GM21423 (cell line): ENCODE measurements at regions not wholly inside any gene's neighbourhood (a gene's known extent, or its start where the extent isn't known, plus 50 kb on each side); places are given as distances from the start of the nearest gene placed in this dataset.

ENCODE experiments used
- ATAC-seq: cut with Tn5 transposase; IDR thresholded peaks from one replicate; pipeline ENCODE4 v1.9.1; 2021; ENCODE audit warnings: mild to moderate bottlenecking, moderate library complexity; ENCODE audit not compliant: unreplicated experiment

DNA sequence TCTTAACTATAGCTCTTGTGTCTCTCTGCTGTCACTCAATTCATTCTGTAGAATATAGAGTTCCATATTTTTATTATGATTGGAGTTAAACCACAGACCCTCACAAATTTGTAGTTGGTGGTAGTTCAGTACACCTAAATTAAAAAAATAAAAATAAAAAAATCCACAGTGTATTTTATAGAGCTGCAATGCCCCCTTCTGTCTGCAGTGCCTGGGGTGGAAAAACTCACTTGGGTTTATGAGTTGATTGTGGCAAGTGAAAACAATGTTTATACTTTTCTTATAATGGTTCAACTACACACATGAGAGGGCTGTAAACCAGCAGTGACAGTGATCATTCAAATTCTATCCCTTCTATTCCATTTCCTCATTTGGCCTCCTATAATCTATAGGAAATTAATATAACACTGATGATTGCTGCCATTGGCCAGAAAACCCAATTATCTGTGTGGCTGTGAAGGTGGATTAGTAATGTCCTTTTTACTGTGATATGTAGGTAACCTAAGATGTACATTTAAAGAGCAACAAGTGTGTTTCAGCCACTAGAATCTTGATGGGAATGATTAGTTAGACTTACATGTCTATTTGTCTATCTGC, 166.9 kb upstream of the LRIG3 start:
- no peak for ATAC-seq

DNA sequence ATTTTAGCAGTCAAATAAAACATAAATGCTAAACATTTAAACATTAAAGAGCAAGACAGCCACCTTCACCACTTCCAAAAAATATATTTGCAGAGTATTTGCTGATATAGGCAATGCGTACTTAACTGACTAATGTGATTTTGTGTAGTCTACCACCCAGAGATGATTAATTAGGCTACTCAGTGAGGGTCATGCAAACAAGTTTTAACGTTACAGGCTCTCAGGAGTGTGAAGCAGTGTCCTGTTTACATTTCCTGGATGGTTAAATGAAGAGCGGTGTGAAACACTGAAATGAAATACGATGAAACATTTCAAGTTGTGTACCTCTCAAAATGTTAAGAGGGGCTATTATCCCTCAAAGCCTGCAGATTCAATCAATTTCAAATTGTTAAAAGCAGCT, 165.8 kb upstream of the LRIG3 start:
- ATAC-seq = no peak

DNA sequence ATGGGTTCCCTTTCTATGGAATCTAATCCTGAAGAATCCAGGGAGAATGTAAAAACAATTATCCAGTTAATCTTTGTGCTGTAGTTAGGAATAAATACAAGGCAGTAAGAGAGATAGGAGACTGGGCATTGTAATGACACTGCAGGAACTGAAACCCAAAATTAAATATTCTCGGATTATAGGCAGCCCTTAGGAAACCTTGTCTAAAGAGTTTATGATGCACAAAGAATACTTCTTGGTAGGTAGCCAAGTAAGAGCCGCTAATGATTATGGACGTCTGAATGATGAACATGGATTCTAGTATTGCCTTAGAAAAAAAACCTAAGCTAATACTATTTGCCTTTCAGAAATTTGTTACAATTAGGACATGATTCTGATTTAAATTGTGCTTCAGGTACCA, 165.4 kb upstream of the LRIG3 start:
- ATAC-seq = no peak

DNA sequence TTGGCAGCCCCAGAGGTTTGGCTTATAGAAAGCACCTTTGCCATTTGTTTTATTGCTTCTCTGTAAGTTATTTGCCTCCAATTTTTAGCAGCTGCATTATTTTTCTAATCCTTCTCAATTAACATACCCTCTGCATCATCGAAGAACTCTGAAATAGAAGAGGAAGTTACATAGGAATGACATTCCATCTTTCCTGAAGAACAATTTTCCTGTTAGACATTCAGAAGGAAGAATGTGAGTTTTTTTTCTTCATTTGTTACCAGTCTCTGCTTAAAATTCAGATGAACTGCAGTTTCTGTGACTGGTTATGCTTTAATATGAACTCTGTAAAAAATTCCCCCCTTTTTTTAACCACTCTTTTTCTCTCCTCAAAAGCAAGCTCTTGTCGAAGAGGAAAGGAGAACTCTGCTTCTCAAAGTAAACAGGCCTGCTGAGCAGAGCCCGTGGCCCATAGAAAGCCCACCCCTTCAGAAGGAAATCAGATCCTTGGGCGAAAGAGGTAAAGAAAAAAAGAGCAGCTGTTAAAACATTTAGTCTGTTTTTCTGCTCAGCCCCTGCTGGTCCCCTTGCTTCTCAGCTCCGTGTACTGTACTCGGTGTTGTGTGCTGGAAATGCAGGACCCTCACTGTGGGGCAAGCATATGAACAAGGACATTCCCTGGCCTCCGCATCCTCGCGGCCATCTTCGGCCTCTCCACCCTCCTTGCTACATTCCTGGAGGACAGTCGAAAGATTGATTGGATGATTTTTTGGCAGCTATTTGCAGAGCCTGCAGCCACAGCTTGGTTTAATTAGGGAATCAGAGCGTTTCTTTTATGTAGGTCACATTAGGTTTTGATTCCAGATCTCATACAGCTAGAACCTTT, 164.4 kb upstream of the LRIG3 start:
- no peak for ATAC-seq

DNA sequence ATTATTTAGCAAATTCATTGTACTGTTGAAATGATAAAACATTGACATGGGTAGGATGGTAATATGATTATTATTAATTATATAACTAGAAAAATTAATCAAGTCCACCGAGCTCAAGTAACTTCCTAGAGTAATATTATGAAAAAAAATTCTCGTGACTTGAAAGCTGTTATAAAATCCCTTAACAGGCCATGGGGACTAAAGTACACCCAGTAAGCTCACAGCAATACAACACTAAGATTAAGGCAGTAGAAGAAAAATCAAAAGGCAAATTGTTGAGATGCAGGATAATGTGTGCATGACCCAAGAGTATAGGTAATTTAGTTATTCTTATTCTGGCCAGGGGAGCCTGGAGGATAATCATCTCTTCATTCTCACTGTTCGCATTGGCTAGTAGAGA, 162.6 kb upstream of the LRIG3 start:
- ATAC-seq = no peak

DNA sequence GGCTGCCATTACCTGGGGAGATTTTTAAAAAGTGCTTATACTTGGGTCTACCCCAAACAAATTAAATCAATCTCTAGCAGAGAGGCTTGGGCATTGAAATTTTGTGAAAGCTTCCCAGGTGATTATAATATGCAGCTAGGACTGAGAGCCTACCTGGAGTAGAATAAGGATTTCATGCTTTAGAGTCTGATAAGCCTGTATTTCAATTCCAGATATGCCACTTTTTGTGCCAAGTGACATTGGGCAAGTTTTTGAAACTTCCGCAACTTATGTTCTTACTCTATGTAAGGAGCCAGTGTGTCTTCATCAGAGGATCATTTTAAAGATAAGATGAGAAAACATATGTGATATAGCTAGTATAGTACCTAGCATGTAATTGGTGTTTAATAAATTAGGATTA, 159.8 kb upstream of the LRIG3 start:
- ATAC-seq = no peak

DNA sequence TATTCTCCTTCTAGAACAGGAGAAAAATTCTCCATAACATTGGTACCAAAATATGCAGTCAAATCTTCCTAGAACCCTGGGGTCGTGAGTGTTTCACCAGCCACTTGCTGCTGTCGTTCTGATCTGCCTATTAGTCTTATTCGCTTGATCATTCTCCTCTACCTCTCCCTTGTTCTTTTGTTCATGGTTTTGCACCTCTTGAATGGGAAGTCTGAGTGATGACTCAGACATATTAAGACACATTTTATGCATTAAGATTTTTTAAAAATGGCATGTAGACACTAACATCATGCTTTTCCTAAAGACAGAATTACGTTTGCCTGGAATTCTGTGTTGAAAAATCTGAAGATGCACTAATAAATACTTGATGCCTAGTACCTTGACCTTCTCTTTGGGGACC, 159.2 kb upstream of the LRIG3 start:
- ATAC-seq = no peak

DNA sequence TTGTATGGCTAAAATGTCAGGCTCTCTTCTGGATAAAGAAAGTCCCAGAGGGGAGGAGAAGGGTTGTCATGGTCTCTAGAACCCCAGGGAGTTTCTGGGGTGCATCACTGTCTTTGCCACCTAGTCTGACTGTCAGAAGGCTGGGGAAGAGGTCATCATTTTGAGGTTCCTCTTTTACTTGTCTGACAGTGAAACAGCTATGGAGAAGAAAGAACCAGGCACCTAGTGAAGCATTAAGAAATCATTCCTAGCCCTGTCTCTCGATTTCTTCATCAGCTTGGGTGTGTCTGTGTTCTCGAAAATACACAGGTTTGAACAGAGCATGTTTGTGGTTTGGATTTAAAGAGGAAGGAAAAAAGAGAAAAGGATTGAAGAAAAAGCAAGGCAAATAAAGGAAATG, 158.7 kb upstream of the LRIG3 start:
- ATAC-seq = no peak

DNA sequence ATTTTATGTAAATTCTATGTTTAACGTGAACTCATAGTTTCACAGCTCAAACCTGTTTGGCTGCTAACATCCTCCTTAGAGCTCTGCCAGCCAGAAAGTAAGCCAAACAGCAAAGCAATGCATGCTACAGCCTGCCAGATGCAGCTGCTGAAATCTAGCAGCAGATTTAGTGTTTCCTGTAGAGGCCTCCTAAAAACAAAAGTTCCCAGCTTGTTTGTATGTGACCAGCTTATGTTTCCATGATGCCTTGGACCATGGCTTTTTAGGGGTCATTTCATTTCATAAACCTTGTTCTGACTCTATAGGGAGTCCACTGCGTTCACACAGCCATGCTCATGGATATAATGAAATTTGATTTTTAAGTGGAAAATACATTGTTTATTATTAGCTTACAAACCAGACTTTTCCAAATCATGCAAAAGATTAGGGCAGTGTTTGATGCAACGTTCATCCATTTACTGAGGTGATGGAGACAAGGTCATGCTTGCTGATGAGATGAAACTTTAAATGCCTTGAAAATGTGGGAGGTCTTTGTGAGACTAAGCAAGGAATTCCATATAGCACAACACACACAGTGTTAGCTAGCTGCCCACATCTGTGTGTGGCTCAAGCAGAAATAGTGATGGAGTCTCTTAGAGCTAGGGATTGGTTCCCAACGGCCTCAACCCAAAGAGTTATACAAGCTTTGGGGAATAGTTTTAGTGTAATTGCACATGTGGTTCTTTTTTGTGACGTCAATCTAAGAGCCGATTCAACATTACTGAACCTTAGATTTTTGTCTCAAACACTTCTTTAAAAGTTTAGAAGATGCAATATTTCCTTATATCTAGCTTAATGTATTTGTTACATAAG, 157.5 kb upstream of the LRIG3 start:
- no peak for ATAC-seq

DNA sequence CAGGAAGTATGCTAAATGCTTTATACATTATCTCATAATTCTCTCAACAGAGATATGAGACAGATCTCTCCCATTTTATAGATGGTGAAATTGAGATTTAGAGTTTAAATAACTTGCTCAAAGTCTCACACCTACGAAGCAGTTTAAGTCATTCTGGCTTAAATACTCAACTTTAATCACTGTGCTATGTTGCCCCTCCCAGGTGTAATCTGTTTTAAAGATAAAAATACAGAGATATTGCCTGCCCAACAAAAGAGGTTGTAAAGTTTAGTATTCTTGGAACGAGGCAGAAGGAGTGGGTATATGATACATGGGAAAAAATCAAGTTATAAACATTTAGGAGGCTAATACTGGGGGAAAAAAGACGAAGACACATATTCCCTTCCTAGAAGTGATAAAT, 156.8 kb upstream of the LRIG3 start:
- no peak for ATAC-seq

DNA sequence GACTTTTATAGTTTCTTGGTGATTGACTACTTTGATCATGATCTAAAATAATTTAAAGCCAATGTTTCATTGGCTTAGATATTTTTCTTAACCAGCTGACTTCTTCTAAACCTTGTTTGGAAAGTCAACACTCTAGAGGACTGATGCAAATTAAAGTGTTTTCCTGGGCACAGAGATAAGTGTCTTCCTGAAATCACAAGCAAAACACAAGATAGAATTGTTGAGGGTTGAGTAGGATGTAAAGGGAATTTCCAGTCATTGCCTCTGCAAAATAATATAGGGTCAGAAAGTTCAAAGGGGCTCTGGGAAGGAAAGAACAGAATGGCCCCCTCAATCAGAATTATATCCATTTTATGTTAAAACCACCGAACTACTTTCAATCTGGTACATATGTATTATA, 156.3 kb upstream of the LRIG3 start:
- no peak for ATAC-seq

DNA sequence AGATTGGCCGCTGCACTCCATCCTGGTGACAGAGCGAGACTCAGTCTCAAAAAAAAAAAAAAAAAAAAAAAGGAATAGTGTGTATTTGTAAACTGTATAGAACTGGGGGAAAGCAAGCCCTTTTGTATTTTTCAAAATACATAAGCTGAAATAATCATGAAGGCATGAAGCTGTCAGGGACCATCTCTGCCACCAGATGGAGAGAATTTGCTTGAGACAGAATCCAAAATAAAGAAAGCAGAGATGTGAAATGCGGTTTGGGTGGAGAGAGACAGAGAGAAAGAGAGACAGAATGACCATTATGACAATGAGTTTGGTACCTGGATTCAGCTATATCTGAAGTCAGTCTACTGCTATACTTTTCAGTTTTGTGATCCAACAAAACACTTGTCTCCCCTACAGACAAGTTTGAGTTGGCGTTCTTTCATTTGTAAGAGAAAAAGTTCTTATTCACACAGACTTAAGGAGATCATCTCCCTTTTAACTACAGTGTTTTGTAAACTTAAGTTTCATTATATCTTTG, 155.7 kb upstream of the LRIG3 start:
- no peak for ATAC-seq

DNA sequence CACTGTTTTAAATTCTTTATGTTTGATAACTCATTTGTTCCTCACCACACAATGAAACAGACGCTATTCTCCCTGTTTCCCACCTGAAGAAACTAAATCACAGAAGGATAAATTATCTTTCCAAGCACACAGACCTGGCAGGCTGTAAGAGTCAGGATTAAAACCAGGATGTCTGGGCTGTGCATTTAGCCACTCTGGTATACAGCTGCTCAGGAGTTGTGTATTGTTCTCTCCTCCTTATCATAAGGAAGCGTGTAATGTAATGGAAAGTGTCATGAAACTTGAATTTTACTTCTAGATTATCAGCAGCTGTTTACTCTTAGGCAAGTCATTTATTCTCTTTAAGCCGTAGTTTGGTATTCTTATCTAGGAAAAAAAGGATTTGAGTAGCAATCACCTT, 154.8 kb upstream of the LRIG3 start:
- ATAC-seq = no peak

DNA sequence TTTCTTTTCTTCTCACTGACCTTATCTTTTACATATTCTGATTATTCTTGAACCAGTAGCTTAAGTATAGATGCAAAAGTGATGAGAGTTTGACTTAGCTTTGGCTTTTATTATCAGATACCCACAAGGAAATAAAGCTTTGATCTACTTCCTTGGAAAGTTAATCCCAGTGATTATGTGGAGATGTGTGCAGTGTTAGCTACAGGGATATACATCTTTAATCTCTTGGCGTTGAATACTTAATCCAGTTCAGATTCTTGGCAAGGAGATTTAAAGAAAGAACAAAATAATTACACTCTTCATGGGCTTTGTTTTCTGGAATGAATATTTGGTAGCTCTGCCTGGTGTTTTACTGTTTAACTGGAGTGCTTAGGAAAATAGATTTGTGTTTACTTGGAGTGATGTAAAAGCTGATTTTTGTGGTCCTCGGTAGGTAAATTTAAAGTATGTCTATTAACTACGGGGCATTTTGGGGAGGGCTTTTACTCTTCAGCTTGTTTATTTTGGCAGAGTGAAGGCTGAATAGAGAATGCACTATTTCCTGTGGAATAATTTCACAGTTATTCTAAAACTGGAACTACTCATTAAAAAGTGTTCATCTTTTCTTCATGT, 150.1 kb upstream of the LRIG3 start:
- no peak for ATAC-seq

DNA sequence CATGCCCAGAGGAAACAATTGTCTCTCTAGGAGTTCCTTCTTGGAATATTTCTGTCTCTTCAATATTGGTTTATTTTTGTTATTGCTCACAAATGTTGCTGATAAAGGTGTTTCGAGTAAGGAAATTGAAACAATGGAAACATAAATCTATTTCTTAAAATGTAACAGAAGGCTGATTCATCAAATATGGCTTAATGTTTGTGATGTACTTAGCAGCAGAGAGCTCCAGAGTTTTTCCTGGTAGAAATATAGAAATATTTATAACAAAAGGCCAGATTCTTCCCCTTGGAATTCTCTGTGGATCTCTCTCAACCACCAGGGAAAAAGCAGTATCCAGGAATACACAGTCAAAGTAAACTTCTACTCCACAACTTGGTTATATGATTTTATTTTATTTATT, 149.2 kb upstream of the LRIG3 start:
- ATAC-seq = no peak

DNA sequence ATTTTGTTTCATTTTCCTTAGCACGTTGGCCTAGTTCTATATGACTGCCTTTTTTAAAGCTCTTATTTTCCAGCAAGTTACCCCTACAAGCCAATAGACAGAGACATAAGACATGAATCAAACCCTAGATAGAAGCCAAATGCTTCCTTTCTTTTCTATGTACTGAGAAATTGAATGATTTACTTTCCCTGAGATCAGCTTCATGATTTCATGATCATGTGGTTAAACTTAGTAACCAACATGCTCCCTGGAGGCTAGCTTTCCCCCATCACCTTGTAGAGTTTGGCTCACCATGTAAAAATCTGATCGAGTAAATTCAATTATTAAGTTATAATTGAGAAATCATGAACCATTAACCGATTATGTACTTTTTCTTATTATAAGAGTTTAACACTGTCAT, 148.1 kb upstream of the LRIG3 start:
- no peak for ATAC-seq

DNA sequence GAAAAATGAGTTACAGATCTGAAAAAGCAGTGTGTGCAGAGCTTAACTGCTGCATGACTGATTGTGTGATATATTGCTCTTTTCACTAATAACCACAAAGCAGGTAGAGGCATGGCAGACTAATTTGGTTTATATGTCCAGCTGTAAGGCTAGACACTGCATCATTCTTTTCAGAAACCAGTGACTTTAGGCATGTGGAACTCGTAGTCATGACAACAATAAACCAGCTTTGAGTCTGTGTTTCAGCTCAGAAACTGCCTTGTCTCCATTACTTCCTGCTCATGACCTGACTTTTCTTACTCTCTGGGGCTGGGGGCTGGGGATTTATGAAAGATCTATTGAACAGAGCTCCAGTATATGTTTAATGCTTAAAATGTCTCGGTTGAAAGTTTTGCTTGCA, 146.8 kb upstream of the LRIG3 start:
- no peak for ATAC-seq

DNA sequence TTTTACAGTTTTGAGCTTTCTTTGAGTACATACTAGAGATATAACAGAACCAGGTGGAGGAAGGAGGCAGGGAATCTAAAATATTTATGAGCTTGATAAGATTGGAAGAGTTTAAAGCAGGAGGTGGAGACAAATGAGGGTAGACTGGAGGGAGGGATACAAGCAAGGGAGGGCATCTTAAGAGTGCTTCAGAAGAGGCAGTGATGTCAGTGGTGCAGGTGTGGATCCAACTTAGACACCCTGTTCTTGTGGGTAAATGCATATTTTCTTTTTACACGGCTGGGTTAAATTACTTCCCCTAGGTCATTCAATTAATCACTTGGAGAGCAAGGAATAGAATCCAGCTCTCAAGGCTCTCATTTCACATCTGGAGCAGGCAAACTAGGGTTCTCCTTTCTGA, 146.1 kb upstream of the LRIG3 start:
- no peak for ATAC-seq

DNA sequence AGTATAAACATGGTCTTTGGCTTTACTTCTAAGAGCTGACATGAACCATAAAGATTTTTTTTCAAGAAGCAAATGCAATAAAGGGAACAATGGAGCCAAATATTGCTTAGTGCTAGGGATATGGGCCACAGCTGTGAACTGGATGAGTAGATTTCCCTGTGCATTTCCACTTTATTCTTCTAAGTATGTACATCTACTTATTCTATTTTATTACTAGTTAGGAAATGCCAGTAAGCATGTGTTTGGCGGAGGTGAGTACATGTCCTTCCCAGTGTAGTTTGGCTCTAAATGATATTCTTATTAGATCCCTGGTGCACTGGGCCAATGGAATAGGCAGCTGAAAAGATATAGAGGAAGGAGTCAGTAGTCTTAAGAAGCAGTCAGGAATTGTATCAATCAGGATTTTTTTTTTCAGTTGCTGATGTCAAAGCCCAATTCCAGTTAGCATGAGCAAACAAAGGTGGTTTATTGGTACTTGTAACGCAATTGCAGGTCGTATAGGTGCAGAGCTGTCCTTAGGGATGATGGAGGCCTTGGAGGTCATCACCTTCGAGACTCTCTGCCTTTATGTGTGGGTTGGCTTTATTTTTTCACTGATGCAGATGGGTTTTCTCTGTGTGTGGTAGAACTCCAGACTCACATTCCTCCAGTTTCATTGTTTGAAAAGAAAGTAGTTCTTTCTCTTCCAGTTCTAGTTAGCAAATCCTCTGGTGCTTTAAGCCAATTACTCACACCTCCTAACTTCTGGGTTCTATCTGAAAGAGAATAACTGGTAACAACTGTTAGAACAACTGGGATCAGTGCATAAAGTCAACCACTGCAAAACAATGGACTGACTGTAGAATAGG, 139.0 kb upstream of the LRIG3 start:
- ATAC-seq = no peak

DNA sequence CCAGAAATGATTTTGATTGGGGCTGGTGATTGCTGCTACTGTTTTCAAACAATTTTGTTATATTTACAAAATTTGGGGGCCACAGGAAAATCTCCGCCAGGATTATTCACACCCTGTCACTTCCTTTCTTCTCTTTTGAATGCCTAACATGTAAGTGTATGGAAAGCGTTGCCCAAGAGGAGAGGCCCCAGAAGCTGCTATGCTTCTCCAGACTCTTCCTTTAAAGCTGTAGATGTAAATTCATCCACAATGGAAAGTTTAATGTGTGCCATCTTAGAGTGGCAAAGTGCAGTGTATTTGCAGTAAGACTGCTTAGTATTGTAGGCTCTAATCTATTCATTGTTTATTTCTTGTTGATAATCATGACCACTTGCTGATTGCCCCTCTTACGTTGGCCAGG, 136.7 kb upstream of the LRIG3 start:
- ATAC-seq = no peak
